ENCODE measurements at regions not wholly inside any gene's neighbourhood (a gene's known extent, or its start where the extent isn't known, plus 50 kb on each side); places are given as distances from the start of the nearest gene placed in this dataset.

DNA sequence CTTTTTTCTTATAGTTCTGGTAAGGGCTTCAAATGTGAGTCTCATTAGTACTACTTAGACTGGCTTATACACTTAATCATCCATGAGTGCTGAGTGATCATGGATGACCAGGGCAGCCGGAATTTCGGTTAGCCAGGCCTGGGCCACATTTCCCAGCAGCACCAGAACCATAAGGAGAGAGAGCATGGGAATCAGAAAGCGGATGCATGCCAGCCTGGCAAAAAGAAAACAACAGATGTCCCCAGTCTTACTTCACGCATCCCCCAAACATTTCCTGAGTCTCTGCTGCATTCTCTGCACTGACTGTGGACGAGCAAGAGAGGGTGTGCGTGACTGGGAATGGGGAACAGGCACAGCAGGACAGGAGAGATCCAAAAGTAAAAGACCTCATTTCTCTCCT is 371.1 kb upstream of the ZNF608 start:
- TF ChIP-seq, protein P1, sequence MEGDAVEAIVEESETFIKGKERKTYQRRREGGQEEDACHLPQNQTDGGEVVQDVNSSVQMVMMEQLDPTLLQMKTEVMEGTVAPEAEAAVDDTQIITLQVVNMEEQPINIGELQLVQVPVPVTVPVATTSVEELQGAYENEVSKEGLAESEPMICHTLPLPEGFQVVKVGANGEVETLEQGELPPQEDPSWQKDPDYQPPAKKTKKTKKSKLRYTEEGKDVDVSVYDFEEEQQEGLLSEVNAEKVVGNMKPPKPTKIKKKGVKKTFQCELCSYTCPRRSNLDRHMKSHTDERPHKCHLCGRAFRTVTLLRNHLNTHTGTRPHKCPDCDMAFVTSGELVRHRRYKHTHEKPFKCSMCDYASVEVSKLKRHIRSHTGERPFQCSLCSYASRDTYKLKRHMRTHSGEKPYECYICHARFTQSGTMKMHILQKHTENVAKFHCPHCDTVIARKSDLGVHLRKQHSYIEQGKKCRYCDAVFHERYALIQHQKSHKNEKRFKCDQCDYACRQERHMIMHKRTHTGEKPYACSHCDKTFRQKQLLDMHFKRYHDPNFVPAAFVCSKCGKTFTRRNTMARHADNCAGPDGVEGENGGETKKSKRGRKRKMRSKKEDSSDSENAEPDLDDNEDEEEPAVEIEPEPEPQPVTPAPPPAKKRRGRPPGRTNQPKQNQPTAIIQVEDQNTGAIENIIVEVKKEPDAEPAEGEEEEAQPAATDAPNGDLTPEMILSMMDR (IDR thresholded peaks at IDR 0.05): no peak
- no peak for TF ChIP-seq POLR2A (IDR thresholded peaks at IDR 0.05)
